Stomach smooth muscle (tissue), 2 donors: ENCODE measurements at regions not wholly inside any gene's neighbourhood (a gene's known extent, or its start where the extent isn't known, plus 50 kb on each side); places are given as distances from the start of the nearest gene placed in this dataset.

Experiments used
- H3K27ac ChIP-seq: one replicate; pipeline ENCODE4 v1.7.0; 2013; ENCODE audit warnings: mild to moderate bottlenecking, low read length, inconsistent platforms
- H3K27me3 ChIP-seq, 2 donors: one replicate each; pipeline ENCODE4 v1.7.0; 2013; ENCODE audit warnings: low read length in 2 of 2; ENCODE audit not compliant: insufficient read depth in 2 of 2, control insufficient read depth in 1 of 2
- H3K36me3 ChIP-seq, 2 donors: one replicate each; pipeline ENCODE4 v1.7.0; 2013; ENCODE audit warnings: low read length in 2 of 2; ENCODE audit not compliant: control insufficient read depth in 2 of 2, insufficient read depth in 2 of 2
- H3K4me1 ChIP-seq: one replicate; pipeline ENCODE4 v1.7.0; 2013; ENCODE audit warnings: low read length; ENCODE audit not compliant: control insufficient read depth, insufficient read depth
- H3K4me3 ChIP-seq, 2 donors: one replicate each; pipeline ENCODE4 v1.7.0; 2013; ENCODE audit warnings: low read length in 2 of 2
- H3K9ac ChIP-seq, 2 donors: one replicate each; pipeline ENCODE4 v1.7.0; 2013; ENCODE audit warnings: low read length in 2 of 2, mild to moderate bottlenecking in 1 of 2
- H3K9me3 ChIP-seq, 2 donors: one replicate each; pipeline ENCODE4 v1.7.0; 2013; ENCODE audit warnings: low read length in 2 of 2; ENCODE audit not compliant: control insufficient read depth in 2 of 2
- donor health status: healthy.
- donor health status: Pancreatic carcinoma.

- Histone ChIP-seq H3K4me3 (no peak overlapping the region), H3K36me3 (no peaks in the 10 kb centered on the region), H3K4me1 (no peaks in the 10 kb centered on the region), H3K27me3 (no peaks in the 10 kb centered on the region), H3K9me3 (peaks cover 6 to 7% of the 10 kb centered on the region in 2 donors), H3K9ac (no peak overlapping the region), H3K27ac (no peak overlapping the region)
Observed at GRCh38 chr9:115382865-115383264, 264.9 kb upstream of the TNC start.

GRCh38 chr9:115385383-115386122 is 267.6 kb upstream of the TNC start:
- H3K9ac ChIP-seq = no peak overlapping the region
- no peaks in the 10 kb centered on the region for H3K27me3 ChIP-seq
- H3K4me3 ChIP-seq = no peak overlapping the region
- H3K36me3 ChIP-seq = no peaks in the 10 kb centered on the region
- no peak overlapping the region for H3K27ac ChIP-seq
- no peaks in the 10 kb centered on the region for H3K4me1 ChIP-seq
- H3K9me3 ChIP-seq = peaks cover 6 to 7% of the 10 kb centered on the region in 2 donors

GRCh38 chr9:115386963-115387770 is 269.2 kb upstream of the TNC start:
- Histone ChIP-seq H3K4me3 (peak overlapping the region in 1 of 2 donors; percentile 17), H3K36me3 (no peaks in the 10 kb centered on the region), H3K9ac (no peak overlapping the region), H3K27me3 (no peaks in the 10 kb centered on the region), H3K4me1 (no peaks in the 10 kb centered on the region), H3K27ac (no peak overlapping the region), H3K9me3 (peaks cover 6 to 7% of the 10 kb centered on the region in 2 donors)

- Histone ChIP-seq H3K9me3 (no peaks in the 10 kb centered on the region), H3K4me1 (peaks cover 5% of the 10 kb centered on the region), H3K9ac (no peak overlapping the region), H3K4me3 (no peak overlapping the region), H3K36me3 (no peaks in the 10 kb centered on the region), H3K27ac (no peak overlapping the region), H3K27me3 (no peaks in the 10 kb centered on the region)
Observed at GRCh38 chr9:115391168-115391825, 273.3 kb upstream of the TNC start.

GRCh38 chr9:115393976-115394775 is 276.2 kb upstream of the TNC start:
- Histone ChIP-seq H3K9ac (no peak overlapping the region), H3K36me3 (no peaks in the 10 kb centered on the region), H3K4me3 (no peak overlapping the region), H3K27ac (no peak overlapping the region), H3K27me3 (no peaks in the 10 kb centered on the region), H3K9me3 (no peaks in the 10 kb centered on the region), H3K4me1 (peaks cover 5% of the 10 kb centered on the region)

- Histone ChIP-seq H3K9ac (no peak overlapping the region), H3K27me3 (no peaks in the 10 kb centered on the region), H3K4me3 (no peak overlapping the region), H3K9me3 (no peaks in the 10 kb centered on the region), H3K36me3 (no peaks in the 10 kb centered on the region), H3K4me1 (peaks cover 5% of the 10 kb centered on the region), H3K27ac (no peak overlapping the region)
Observed at GRCh38 chr9:115395511-115396021, 277.6 kb upstream of the TNC start.

- Histone ChIP-seq H3K27ac (no peak overlapping the region), H3K4me1 (peaks cover 5% of the 10 kb centered on the region)
Observed at GRCh38 chr9:115396071-115396529, 278.1 kb upstream of the TNC start.

GRCh38 chr9:115397591-115398312 is 279.8 kb upstream of the TNC start:
- Histone ChIP-seq H3K36me3 (no peaks in the 10 kb centered on the region), H3K27ac (no peak overlapping the region), H3K4me1 (peaks cover 5% of the 10 kb centered on the region), H3K9ac (no peak overlapping the region), H3K27me3 (no peaks in the 10 kb centered on the region), H3K4me3 (no peak overlapping the region), H3K9me3 (no peaks in the 10 kb centered on the region)

More at GRCh38 chr9:115396071-115396529, 278.1 kb upstream of the TNC start:
- no peaks in the 10 kb centered on the region for H3K36me3 ChIP-seq
- no peak overlapping the region for H3K9ac ChIP-seq
- no peaks in the 10 kb centered on the region for H3K9me3 ChIP-seq
- H3K27me3 ChIP-seq = no peaks in the 10 kb centered on the region
- no peak overlapping the region for H3K4me3 ChIP-seq

- no peak overlapping the region for H3K27ac ChIP-seq
- no peaks in the 10 kb centered on the region for H3K9me3 ChIP-seq
- H3K36me3 ChIP-seq = no peaks in the 10 kb centered on the region
- H3K4me1 ChIP-seq = peaks cover 5% of the 10 kb centered on the region
- H3K4me3 ChIP-seq = no peak overlapping the region
- H3K9ac ChIP-seq = no peak overlapping the region
- H3K27me3 ChIP-seq = no peaks in the 10 kb centered on the region
Observed at GRCh38 chr9:115398313-115398650, 280.3 kb upstream of the TNC start.
